ENCODE measurements at regions not wholly inside any gene's neighbourhood (a gene's known extent, or its start where the extent isn't known, plus 50 kb on each side); places are given as distances from the start of the nearest gene placed in this dataset.

DNA sequence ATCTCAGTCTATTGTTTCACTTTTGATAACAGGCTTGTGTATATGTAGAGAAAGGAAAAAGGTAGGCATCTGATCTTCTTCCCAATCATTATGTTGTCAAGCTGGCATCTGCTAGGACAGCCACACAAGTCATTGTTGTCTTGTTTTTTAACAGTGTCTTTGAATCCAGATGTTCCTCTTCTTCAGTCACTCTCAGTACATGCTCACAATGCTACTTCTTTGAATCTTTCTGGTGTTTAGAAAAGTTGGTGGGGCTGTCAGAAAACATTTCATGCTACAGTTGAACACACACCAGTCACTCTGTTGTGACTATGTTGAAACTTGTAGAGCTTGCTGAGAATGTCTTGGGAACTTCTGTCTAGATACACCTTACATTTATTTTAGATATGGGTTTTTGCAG lies 1231.4 kb upstream of the MIR17HG start:
- no peak for DNase-seq

- no peak for DNase-seq
These were observed 1228.9 kb upstream of the MIR17HG start for GRCh38 chr13:90118467-90119071.

- DNase-seq = no peak
These were observed 1227.5 kb upstream of the MIR17HG start for GRCh38 chr13:90120026-90120425.

DNA sequence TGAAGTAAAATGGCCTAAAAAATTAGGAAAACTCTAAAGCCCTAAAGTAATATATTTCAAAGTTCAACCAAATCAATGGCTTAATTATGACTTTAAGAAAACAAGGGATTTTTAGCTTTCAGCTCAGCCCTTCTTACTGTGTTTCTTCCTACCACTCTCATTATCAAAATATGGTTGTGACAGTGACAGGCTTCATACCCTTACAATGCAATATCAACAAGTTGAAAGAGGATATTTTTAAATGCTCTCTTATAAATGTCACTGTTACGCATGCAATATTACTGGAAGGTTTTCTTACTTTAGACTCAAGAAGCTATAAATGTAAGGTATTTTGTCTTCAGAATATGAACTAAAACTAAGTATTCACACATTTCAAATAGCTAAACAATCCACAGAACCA lies 1225.7 kb upstream of the MIR17HG start:
- DNase-seq = no peak

- no peak for DNase-seq
These were observed 1225.0 kb upstream of the MIR17HG start for GRCh38 chr13:90122531-90122930.

DNA sequence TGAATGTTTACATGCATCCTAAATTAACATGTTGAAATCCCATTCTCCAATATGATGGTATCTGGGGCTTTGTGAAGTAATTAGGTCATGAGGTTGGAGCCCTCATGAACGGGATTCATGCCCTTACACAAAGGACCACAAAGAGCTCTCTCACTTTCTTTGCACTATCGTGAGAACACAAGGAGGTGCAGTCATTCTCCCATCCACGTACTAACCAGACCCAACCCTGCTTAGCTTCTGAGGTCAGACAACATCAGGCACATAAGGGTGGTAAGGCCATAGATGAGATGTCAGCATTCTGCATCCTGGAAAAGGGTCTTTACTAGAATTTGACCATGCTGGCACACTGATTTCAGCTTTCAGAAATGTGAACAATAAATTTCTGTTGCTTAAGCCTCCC lies 1211.9 kb upstream of the MIR17HG start:
- no peak for DNase-seq

DNA sequence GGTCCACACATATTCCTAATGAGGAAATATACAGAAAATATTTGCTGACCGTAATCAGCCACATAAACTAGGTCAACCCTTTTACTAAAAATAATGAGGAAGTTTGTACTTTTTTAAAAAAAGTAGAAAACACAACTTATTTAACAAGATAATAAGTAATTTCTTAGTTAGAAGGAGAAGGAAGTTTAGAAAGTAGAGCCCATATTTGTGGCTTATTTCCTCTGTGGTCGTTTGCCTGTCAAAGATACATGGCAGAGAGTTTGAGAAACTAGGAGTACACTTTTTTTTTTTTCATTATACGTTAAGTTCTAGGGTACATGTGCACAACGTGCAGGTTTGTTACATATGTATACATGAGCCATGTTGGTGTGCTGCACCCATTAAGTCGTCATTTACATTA lies 1205.2 kb upstream of the MIR17HG start:
- DNase-seq = no peak

DNA sequence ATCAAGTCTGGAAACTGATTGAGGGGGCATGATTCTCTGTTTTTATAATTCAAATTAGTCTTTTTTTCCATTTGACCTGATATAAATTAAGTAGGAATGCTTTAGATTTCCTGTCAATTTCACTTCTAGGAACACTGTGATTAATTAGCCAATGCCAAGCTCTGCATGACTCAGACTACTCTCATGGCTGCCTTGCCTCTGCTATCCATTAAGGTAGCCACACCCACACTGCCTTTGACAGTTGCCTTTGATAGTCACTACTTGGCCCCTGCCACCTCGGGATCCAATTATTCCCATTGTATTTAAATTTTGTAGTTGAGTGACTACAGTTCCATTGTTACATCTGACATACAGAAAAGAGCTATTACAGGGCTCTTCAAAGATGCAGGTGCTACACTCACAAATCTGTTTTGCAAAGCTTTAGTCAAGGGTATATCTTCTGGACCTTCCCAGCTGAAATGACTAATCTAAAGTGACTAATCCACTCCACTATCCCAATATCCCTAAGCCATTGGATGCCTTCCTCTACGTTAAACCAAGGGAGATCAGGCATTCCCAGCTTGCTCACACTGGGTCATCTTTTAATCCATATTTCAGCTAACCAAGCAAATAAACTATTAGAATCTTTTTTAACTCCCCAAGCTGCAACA lies 1193.1 kb upstream of the MIR17HG start:
- no peak for DNase-seq

GRCh38 chr13:90156390-90156789 lies 1191.1 kb upstream of the MIR17HG start:
- DNase-seq = no peak

DNA sequence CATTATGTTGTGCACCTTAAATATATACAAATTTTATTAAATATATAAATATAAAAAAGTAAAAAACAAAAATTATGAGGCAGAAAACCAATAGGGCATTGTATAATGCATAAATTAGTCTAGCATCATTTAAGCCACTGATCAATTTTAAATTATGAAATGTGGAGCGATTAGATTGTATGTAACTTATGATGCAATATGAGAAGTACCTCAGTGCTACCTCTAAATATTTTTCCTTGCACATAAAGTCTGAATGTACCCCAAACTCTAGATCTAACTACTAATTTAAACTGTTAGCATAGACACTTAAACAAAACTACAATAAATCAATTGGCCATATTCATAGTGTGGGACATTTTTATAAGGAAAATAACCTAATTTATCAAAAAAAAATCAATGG lies 1178.5 kb upstream of the MIR17HG start:
- no peak for DNase-seq

GRCh38 chr13:90170208-90170607 lies 1177.3 kb upstream of the MIR17HG start:
- no peak for DNase-seq

DNA sequence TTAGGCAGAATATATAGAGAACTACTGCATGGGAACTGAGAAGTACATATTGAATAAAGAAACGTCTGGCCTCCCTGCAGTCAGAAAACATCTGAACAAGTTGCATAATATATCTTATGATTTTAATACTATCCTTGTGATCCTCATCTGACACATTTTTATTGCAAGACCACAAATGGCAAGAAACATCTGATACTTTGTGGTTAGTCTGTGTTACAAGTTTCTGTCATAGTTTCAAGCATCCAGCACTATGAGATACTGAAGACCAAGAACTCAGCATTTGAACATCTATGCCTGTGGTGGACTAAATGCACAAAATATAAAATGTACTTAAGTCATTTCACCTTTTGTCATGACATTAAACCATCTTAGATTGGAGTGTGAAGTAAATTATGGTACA lies 1175.8 kb upstream of the MIR17HG start:
- no peak for DNase-seq

GRCh38 chr13:90177512-90177911 lies 1170.0 kb upstream of the MIR17HG start:
- no peak for DNase-seq

- DNase-seq = no peak
These were observed 1163.1 kb upstream of the MIR17HG start for GRCh38 chr13:90184355-90184754.

DNA sequence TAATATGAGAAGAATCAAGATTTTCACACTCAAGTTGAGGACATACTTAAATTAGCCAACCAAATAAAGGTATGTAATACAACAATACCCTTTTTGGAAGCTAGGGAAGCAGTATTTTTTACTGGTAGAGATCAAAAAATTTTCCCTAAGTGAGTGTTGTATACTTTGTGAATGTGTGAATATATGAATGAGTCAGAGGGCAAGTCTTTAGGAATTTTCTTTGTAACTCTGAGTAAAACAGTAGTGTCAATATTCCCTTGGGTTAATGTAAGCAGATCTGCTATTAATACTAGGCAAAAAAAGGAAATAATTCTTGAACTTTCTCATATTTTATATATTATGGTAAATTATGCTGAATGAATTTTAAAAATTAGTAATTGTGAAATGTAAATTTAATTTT lies 1161.8 kb upstream of the MIR17HG start:
- DNase-seq = no peak

GRCh38 chr13:90187478-90188350 lies 1159.8 kb upstream of the MIR17HG start:
- no peak for DNase-seq

DNA sequence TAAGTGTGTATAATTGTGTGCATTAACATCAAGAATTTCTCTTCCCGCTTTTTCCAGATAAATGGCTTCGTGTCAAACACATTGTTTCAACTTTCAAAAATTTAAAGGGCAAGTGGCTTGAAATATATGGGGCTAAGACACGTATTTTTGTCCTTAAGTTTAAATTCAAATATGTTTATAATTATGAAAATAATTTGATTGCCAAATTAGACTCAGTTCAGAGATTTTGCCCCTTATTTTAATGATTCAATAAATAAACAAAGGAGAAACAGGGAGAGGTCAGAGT lies 1159.2 kb upstream of the MIR17HG start:
- no peak for DNase-seq

DNA sequence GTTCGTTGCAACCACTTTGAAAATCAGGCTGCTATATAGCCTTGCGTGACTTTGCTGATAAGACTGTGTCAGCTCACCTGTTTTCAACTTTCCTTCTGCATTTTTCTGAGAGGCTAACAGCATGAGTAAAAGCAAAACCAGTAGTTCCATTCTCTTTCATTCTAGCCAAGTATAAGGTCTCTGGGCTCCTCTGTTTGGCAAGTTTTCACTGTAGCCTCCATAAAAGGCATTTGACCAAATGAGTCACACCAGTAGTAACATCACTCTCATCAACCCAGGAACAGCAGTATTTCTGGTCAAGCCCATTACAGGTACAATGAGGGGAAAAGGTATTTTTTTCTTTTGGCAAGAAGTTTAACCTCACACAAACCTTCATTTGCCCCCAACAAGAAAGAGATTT lies 1149.8 kb upstream of the MIR17HG start:
- no peak for DNase-seq

DNA sequence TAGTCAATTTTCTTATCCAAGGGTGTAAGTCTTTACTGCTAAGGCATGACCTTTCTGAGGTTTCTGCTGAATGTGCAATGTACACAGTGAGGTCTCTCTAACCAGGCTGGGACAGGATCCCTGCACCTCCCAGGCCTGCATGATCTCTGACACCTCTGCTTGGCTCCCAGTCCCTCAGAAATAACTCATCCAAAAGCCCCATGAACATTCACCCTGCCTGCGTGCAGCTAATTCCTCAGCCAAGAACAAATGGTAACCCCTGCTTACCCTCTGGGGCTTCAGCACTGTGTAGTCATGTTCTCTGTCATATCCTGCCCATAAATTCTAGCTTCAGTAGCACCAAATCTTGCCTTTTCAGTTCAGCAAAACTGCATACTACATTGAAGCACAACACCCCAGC lies 1146.3 kb upstream of the MIR17HG start:
- no peak for DNase-seq

GRCh38 chr13:90201676-90202460 lies 1145.6 kb upstream of the MIR17HG start:
- DNase-seq = no peak

GRCh38 chr13:90205081-90205480 lies 1142.4 kb upstream of the MIR17HG start:
- DNase-seq = no peak

- DNase-seq = no peak
These were observed 1141.6 kb upstream of the MIR17HG start for GRCh38 chr13:90205911-90206310.

DNA sequence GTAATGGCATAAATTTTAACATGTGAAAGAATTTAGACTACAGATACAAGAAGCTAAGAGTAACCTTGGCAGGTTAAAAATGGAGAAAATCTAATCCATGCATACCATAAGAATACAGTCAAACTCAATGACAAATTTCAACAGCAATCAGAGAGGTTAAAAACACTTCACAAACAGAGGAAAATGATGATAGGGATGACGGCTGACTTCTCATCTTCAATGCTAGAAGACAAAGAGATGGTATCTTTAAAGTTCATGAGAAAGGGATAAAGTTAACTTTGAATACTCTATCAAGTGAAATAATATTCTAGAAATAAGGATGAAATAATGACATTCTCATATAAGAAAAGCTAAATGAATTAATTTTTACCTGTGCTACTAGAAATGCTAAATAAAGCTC lies 1130.2 kb upstream of the MIR17HG start:
- DNase-seq = no peak

DNA sequence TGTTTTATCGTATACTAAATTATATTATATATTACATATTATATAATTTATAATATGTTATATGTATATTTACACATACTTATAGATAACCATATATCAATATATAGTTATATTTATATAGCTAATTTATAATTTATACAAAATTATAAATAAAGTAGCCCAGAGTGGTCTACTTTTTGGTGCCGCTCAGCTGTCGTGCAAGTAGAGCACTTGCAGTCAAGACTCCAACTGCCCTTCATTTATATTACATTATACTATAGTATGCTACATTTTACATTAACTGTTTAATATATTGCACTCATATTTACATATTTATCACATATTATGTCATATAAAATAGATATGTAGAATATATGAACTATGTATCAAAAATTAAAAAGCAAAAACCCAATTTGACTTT lies 1124.7 kb upstream of the MIR17HG start:
- no peak for DNase-seq

All from activated T-cell treated with anti-CD3 and anti-CD28 coated beads, Interleukin-2, amount 50 U/mL, for 1 hour (primary cell).